DOHH2 (cell line): ENCODE measurements at regions not wholly inside any gene's neighbourhood (a gene's known extent, or its start where the extent isn't known, plus 50 kb on each side); places are given as distances from the start of the nearest gene placed in this dataset.
"Not testable (repeated sequence)": the region's sequence is repeated elsewhere in the genome, so short reads cannot be mapped to it uniquely, and the experiment has no call there.

Experiments used
- H3F3A ChIP-seq: fragments of 200-600 bp; sonication (generic), shearing (Covaris generic); 2 replicates; pipeline ENCODE4 v1.6.0; 2016; ENCODE audit warnings: antibody characterized with exemption, mild to moderate bottlenecking; ENCODE audit not compliant: control insufficient read depth, insufficient read depth
- H3K27ac ChIP-seq: fragments of 200-600 bp; sonication (generic); 2 replicates; pipeline ENCODE4 v1.5.1; 2014; ENCODE audit warnings: low read depth, mild to moderate bottlenecking, low read length, moderate library complexity
- H3K27me3 ChIP-seq: fragments of 200-600 bp; sonication (generic); 2 replicates; pipeline ENCODE4 v1.6.1; 2014; ENCODE audit warnings: mild to moderate bottlenecking, low read length, mixed read lengths; ENCODE audit not compliant: control insufficient read depth
- H3K36me3 ChIP-seq: fragments of 200-600 bp; sonication (generic); 2 replicates; pipeline ENCODE4 v1.6.1; 2014; ENCODE audit warnings: mild to moderate bottlenecking, low read length, moderate library complexity, mixed read lengths; ENCODE audit not compliant: control insufficient read depth
- H3K4me1 ChIP-seq: fragments of 200-600 bp; sonication (generic); 2 replicates; pipeline ENCODE4 v1.6.1; 2014; ENCODE audit warnings: mild to moderate bottlenecking, low read length, mixed read lengths; ENCODE audit not compliant: control insufficient read depth
- H3K4me2 ChIP-seq: fragments of 200-600 bp; sonication (generic); 2 replicates; pipeline ENCODE4 v1.6.0; 2014; ENCODE audit warnings: mild to moderate bottlenecking, low read length, moderate library complexity
- H3K4me3 ChIP-seq: fragments of 200-600 bp; sonication (generic); 2 replicates; pipeline ENCODE4 v1.5.1; 2014; ENCODE audit warnings: mild to moderate bottlenecking, low read length, mixed read lengths
- H3K79me2 ChIP-seq: fragments of 200-600 bp; sonication (generic); 2 replicates; pipeline ENCODE4 v1.6.1; 2014; ENCODE audit warnings: mild to moderate bottlenecking, low read length, mixed read lengths; ENCODE audit not compliant: control insufficient read depth
- H3K9me2 ChIP-seq: fragments of 200-600 bp; sonication (generic); replicated peaks from 2 replicates; pipeline ENCODE4 v1.6.1; 2014; ENCODE audit warnings: mild to moderate bottlenecking, low read length, mixed read lengths; ENCODE audit not compliant: control insufficient read depth
- H3K9me3 ChIP-seq: fragments of 200-600 bp; sonication (generic); 2 replicates; pipeline ENCODE4 v1.6.1; 2014; ENCODE audit warnings: antibody characterized with exemption, low read length, mixed read lengths; ENCODE audit not compliant: control insufficient read depth, insufficient read depth
- H4K20me1 ChIP-seq: fragments of 200-600 bp; sonication (generic); 2 replicates; pipeline ENCODE4 v1.6.0; 2014; ENCODE audit warnings: low read depth, mild to moderate bottlenecking, antibody characterized with exemption, low read length, moderate library complexity; ENCODE audit not compliant: control insufficient read depth, insufficient read depth

- H3K79me2 ChIP-seq, H3K4me3 ChIP-seq, H3K9me3 ChIP-seq, H3F3A ChIP-seq, H3K36me3 ChIP-seq, H4K20me1 ChIP-seq, H3K27me3 ChIP-seq, H3K4me1 ChIP-seq, H3K27ac ChIP-seq, H3K9me2 ChIP-seq, H3K4me2 ChIP-seq: not testable (repeated sequence)
Observed at GRCh38 chr1:206281912-206282654, 78.7 kb downstream of the SRGAP2 start.

GRCh38 chr1:206285024-206285960, 82.0 kb downstream of the SRGAP2 start:
- H3K79me2 ChIP-seq, H3K9me2 ChIP-seq, H4K20me1 ChIP-seq, H3K36me3 ChIP-seq, H3F3A ChIP-seq, H3K9me3 ChIP-seq, H3K27me3 ChIP-seq, H3K4me2 ChIP-seq, H3K4me1 ChIP-seq, H3K4me3 ChIP-seq, H3K27ac ChIP-seq: not testable (repeated sequence)

- not testable (repeated sequence) for H3K4me3 ChIP-seq, H3K36me3 ChIP-seq, H3K9me3 ChIP-seq, H4K20me1 ChIP-seq, H3K27me3 ChIP-seq, H3F3A ChIP-seq, H3K4me2 ChIP-seq, H3K4me1 ChIP-seq, H3K9me2 ChIP-seq, H3K27ac ChIP-seq, H3K79me2 ChIP-seq
Observed at GRCh38 chr1:206287759-206288158, 84.4 kb downstream of the SRGAP2 start.

GRCh38 chr1:206288453-206288852, 85.1 kb downstream of the SRGAP2 start:
- H3K4me2 ChIP-seq, H3F3A ChIP-seq, H3K79me2 ChIP-seq, H3K4me3 ChIP-seq, H4K20me1 ChIP-seq, H3K4me1 ChIP-seq, H3K27me3 ChIP-seq, H3K36me3 ChIP-seq, H3K9me3 ChIP-seq, H3K27ac ChIP-seq, H3K9me2 ChIP-seq: not testable (repeated sequence)

GRCh38 chr1:206297145-206298031, 94.0 kb downstream of the SRGAP2 start:
- not testable (repeated sequence) for H3K27ac ChIP-seq, H3K36me3 ChIP-seq, H3K79me2 ChIP-seq, H3K27me3 ChIP-seq, H3K4me1 ChIP-seq, H4K20me1 ChIP-seq, H3K4me2 ChIP-seq, H3K4me3 ChIP-seq, H3F3A ChIP-seq, H3K9me2 ChIP-seq, H3K9me3 ChIP-seq

GRCh38 chr1:206298032-206298392, 94.7 kb downstream of the SRGAP2 start:
- H3F3A ChIP-seq, H3K4me2 ChIP-seq, H3K4me1 ChIP-seq, H3K27ac ChIP-seq, H3K4me3 ChIP-seq, H4K20me1 ChIP-seq, H3K36me3 ChIP-seq, H3K27me3 ChIP-seq, H3K9me3 ChIP-seq, H3K79me2 ChIP-seq, H3K9me2 ChIP-seq: not testable (repeated sequence)

- not testable (repeated sequence) for H3F3A ChIP-seq, H3K36me3 ChIP-seq, H3K27me3 ChIP-seq, H3K79me2 ChIP-seq, H3K9me2 ChIP-seq, H3K27ac ChIP-seq, H3K4me1 ChIP-seq, H3K4me3 ChIP-seq, H3K9me3 ChIP-seq, H3K4me2 ChIP-seq, H4K20me1 ChIP-seq
Observed at GRCh38 chr1:206299181-206299791, 95.9 kb downstream of the SRGAP2 start.
